HepG2 (cell line): ENCODE measurements at regions not wholly inside any gene's neighbourhood (a gene's known extent, or its start where the extent isn't known, plus 50 kb on each side); places are given as distances from the start of the nearest gene placed in this dataset.

ENCODE experiments used
- ATAC-seq: fragments of 200-7000 bp; cut with Tn5 transposase; 3 replicates; pipeline ENCODE4 v1.9.1; 2020; ENCODE audit warnings: mild to moderate bottlenecking, moderate library complexity
- BruUV-seq: library from RNA; stranded (reverse); fragments of 400-500 nt; replicated peaks from 2 replicates; lab custom pipeline; 2021; lab: Mats Ljungman, UMichigan
- CTCF ChIA-PET: fragments of 300-600 bp; formaldehyde crosslinking; extraction: SDS; loops from one replicate; lab custom pipeline; 2021; ENCODE audit warnings: low total read pairs, inconsistent platforms, low intra/inter-chr PET ratio; lab: Yijun Ruan, JAX
- POLR2A ChIA-PET: fragments of 350-600 bp; sonication (Branson Sonifier 250); formaldehyde crosslinking; loops from one replicate; lab custom pipeline; 2020; ENCODE audit warnings: antibody characterized with exemption, inconsistent platforms; lab: Yijun Ruan, JAX
- DNase-seq: peaks from one replicate; pipeline ENCODE4 v3.0.0-alpha.2; 2015; ENCODE audit warnings: low spot score
- FAIRE-seq: peaks from 3 replicates; lab custom pipeline; 2011; peaks lifted over from hg19 to GRCh38; lab: Jason Lieb, UNC
- H2AFZ ChIP-seq: one replicate; pipeline ENCODE4 v1.6.1; 2011; ENCODE audit warnings: low read length, inconsistent platforms
- H3K27ac ChIP-seq: fragments of 300-600 bp; 3 replicates; pipeline ENCODE4 v1.8.0; 2011; ENCODE audit warnings: mixed run types, mild to moderate bottlenecking, mixed read lengths, low read length, inconsistent platforms; ENCODE audit not compliant: insufficient read depth; ENCODE audit errors: extremely low read length
- H3K27me3 ChIP-seq, 2 experiments: fragments of 200-600 bp in 1 of 2; 2 replicates in 1 of 2; 3 replicates in 1 of 2; pipeline versions ENCODE4 v1.6.0 to v1.8.0; 2011; ENCODE audit warnings: low read length in 2 of 2, mild to moderate bottlenecking in 2 of 2, moderate library complexity in 2 of 2, inconsistent platforms in 1 of 2; ENCODE audit not compliant: insufficient read depth in 2 of 2, control insufficient read depth in 1 of 2
- H3K36me3 ChIP-seq, 2 experiments: fragments of 200-600 bp in 1 of 2; replicated peaks in 1 of 2; 2 replicates in 1 of 2; 3 replicates in 1 of 2; pipeline versions ENCODE4 v1.5.1 to v1.8.0; 2011; ENCODE audit warnings: low read length in 2 of 2, inconsistent platforms in 1 of 2; ENCODE audit not compliant: insufficient read depth in 2 of 2, control insufficient read depth in 1 of 2
- H3K4me1 ChIP-seq: 2 replicates; pipeline ENCODE4 v1.5.1; 2012; ENCODE audit warnings: low read length, inconsistent platforms; ENCODE audit not compliant: insufficient read depth
- H3K4me2 ChIP-seq: 2 replicates; pipeline ENCODE4 v1.6.0; 2011; ENCODE audit warnings: low read depth, low read length, inconsistent platforms
- H3K4me3 ChIP-seq, 3 experiments: fragments of 200-600 bp in 1 of 3; sonication (generic), shearing (Covaris generic) in 1 of 3; replicated peaks in 1 of 3; 2 replicates each; pipeline ENCODE4 v1.5.1; 2011 to 2016; ENCODE audit warnings: low read length in 3 of 3, inconsistent platforms in 2 of 3, low read depth in 2 of 3, mild to moderate bottlenecking in 2 of 3, control low read depth in 1 of 3, mixed read lengths in 1 of 3; ENCODE audit not compliant: insufficient read depth in 1 of 3
- H3K79me2 ChIP-seq: one replicate; pipeline ENCODE4 v1.6.1; 2011; ENCODE audit warnings: low read length, inconsistent platforms; ENCODE audit not compliant: insufficient read depth
- H3K9ac ChIP-seq: 2 replicates; pipeline ENCODE4 v1.6.0; 2011; ENCODE audit warnings: mild to moderate bottlenecking, low read depth, low read length, inconsistent platforms; ENCODE audit not compliant: insufficient read depth
- H3K9me3 ChIP-seq: 2 replicates; pipeline ENCODE4 v1.5.1; 2012; ENCODE audit warnings: mild to moderate bottlenecking, low read length
- H4K20me1 ChIP-seq: 2 replicates; pipeline ENCODE4 v1.6.0; 2011; ENCODE audit warnings: inconsistent platforms, mild to moderate bottlenecking, low read length, moderate library complexity; ENCODE audit not compliant: insufficient read depth
- CHD2 ChIP-seq: IDR thresholded peaks from 2 replicates; pipeline ENCODE4 v1.6.1; 2011; ENCODE audit warnings: low read depth, low read length, improper control_type of control experiment
- REL ChIP-seq: sonication (generic); formaldehyde crosslinking; conservative IDR thresholded peaks from 2 replicates; pipeline ENCODE4 v1.8.0; 2022; ENCODE audit warnings: mild to moderate bottlenecking, missing genetic modification reagents, moderate library complexity
- RFX3 ChIP-seq: IDR thresholded peaks from 2 replicates; pipeline ENCODE4 v1.6.1; 2016; ENCODE audit warnings: missing biosample characterization, missing genetic modification reagents
- ZNF235 ChIP-seq: sonication (generic); formaldehyde crosslinking; IDR thresholded peaks from 2 replicates; pipeline ENCODE4 v1.8.1; 2023; ENCODE audit warnings: mild to moderate bottlenecking, missing genetic modification reagents, borderline replicate concordance
- ZNF367 ChIP-seq: sonication (generic); formaldehyde crosslinking; IDR thresholded peaks from 2 replicates; pipeline ENCODE4 v1.4.0; 2020; ENCODE audit warnings: missing genetic modification reagents, borderline replicate concordance
- ZNF556 ChIP-seq: sonication (generic); formaldehyde crosslinking; IDR thresholded peaks from 2 replicates; pipeline ENCODE4 v1.4.0; 2020; ENCODE audit warnings: mild to moderate bottlenecking, missing genetic modification reagents, borderline replicate concordance
- ZNF563 ChIP-seq: sonication (generic); formaldehyde crosslinking; IDR thresholded peaks from 2 replicates; pipeline ENCODE4 v1.8.0; 2022; ENCODE audit warnings: mild to moderate bottlenecking, moderate library complexity, missing genetic modification reagents
- ZNF616 ChIP-seq: sonication (generic); formaldehyde crosslinking; IDR thresholded peaks from 2 replicates; pipeline ENCODE4 v1.5.0; 2020; ENCODE audit warnings: low read depth, mild to moderate bottlenecking, missing genetic modification reagents
- ZNF709 ChIP-seq: sonication (generic); formaldehyde crosslinking; IDR thresholded peaks from 2 replicates; pipeline ENCODE4 v1.5.0; 2020; ENCODE audit warnings: mild to moderate bottlenecking, missing genetic modification reagents
- WGBS: methylation state at CpG from one replicate; pipeline ENCODE4 v1.1.6; 2017; ENCODE audit warnings: low lambda C conversion rate; 5-methylcytosine and 5-hydroxymethylcytosine counted together
- in situ Hi-C: cut with HindIII; loops from 2 replicates; pipeline ENCODE4 v1.10.0; 2017; ENCODE audit warnings: low pct_unique_long_range_greater_than_20kb; ENCODE audit not compliant: extremely low pct_ligation_motif_present
- intact Hi-C: fragments of 100-400 bp; cut with micrococcal nuclease; formaldehyde crosslinking; loops from one replicate; pipeline ENCODE4 v1.10.0; 2022; ENCODE audit not compliant: unreplicated experiment
- TF ChIP-seq, protein P1 (sequence below): sonication (generic); formaldehyde crosslinking; conservative IDR thresholded peaks from 2 replicates; pipeline ENCODE4 v1.8.1; 2023; ENCODE audit warnings: missing genetic modification reagents

DNA sequence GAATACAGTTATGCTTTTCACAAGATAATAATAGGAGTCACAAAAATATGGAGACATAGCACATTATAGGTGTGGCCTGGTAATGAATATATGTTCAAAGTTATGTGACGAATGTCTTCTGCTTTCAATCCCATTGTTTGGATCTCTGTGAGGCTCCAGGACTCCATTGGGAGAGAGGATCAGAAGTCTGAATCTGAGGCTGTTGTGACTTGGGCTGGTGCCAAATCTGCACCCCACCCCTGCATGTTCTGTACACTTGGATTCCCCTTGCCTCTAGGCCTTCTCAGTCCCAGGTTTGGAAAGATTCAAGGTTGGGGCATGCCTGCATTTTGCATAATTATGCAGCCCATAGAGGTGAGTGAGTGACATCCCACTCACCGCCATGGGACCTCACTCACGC lies 103.1 kb upstream of the MGAT5 start:
- Histone ChIP-seq H3K27ac (no peak overlapping the region), H4K20me1 (peaks cover 10% of the 10 kb centered on the region; the same call in 1 of the 2 replicates), H3K9ac (no peak overlapping the region), H3K4me1 (0 out of 2 replicates have a peak, but pooled peaks cover 6% of the 10 kb centered on the region), H3K4me3 (no peak overlapping the region), H3K9me3 (no peaks in the 10 kb centered on the region), H3K4me2 (no peak overlapping the region), H3K79me2 (peaks cover 26% of the 10 kb centered on the region), H2AFZ (no peak overlapping the region), H3K27me3 (no peaks in the 10 kb centered on the region), H3K36me3 (no peaks in the 10 kb centered on the region; a peak in 2 of 5 replicates)
- BruUV-seq = no TSS peak
- in situ Hi-C loops = no loop called here
- FAIRE-seq (no peak), DNase-seq (no peak), ATAC-seq (no peak)
- ChIA-PET CTCF (no interaction called here), POLR2A (no interaction called here)
- intact Hi-C loops = no loop called here
- TF ChIP-seq CHD2 = no peak
- no peak for TF ChIP-seq ZNF709
- TF ChIP-seq, protein P1, sequence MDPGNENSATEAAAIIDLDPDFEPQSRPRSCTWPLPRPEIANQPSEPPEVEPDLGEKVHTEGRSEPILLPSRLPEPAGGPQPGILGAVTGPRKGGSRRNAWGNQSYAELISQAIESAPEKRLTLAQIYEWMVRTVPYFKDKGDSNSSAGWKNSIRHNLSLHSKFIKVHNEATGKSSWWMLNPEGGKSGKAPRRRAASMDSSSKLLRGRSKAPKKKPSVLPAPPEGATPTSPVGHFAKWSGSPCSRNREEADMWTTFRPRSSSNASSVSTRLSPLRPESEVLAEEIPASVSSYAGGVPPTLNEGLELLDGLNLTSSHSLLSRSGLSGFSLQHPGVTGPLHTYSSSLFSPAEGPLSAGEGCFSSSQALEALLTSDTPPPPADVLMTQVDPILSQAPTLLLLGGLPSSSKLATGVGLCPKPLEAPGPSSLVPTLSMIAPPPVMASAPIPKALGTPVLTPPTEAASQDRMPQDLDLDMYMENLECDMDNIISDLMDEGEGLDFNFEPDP (CRISPR knock-in tag) = no peak
- no peak for TF ChIP-seq ZNF563 (CRISPR knock-in tag)
- TF ChIP-seq REL = no peak
- no peak for TF ChIP-seq ZNF367 (CRISPR knock-in tag)
- TF ChIP-seq ZNF616 = no peak
- no peak for TF ChIP-seq ZNF556 (CRISPR knock-in tag)
- TF ChIP-seq ZNF235 (CRISPR knock-in tag) = no peak
- no peak for TF ChIP-seq RFX3
- WGBS = 75% methylated on average over 3 of the region's 3 CpGs
